Astrocyte of the spinal cord (primary cell): ENCODE measurements at regions not wholly inside any gene's neighbourhood (a gene's known extent, or its start where the extent isn't known, plus 50 kb on each side); places are given as distances from the start of the nearest gene placed in this dataset.

Experiments used
- DNase-seq: peaks from one replicate; pipeline ENCODE4 v3.0.0; 2011; ENCODE audit warnings: low read depth, low spot score
- H3K4me3 ChIP-seq: 2 replicates; pipeline ENCODE4 v1.5.1; 2011; ENCODE audit warnings: low read depth, mild to moderate bottlenecking, low read length, moderate library complexity
- CTCF ChIP-seq: IDR thresholded peaks from 2 replicates; pipeline ENCODE4 v1.5.1; 2012; ENCODE audit warnings: low read depth, mild to moderate bottlenecking, low read length, inconsistent platforms
- in situ Hi-C: cut with HindIII; loops from 2 replicates; pipeline ENCODE4 v1.10.0; 2017; ENCODE audit warnings: low sequenced_read_pairs

- in situ Hi-C loops, result no loop called here
- no peak overlapping the region for H3K4me3 ChIP-seq
- TF ChIP-seq CTCF, result no peak
- no peak for DNase-seq
Observed at GRCh38 chr12:43015090-43015737, 425.7 kb upstream of the PRICKLE1 start.

GRCh38 chr12:43011383-43011926 lies 421.9 kb upstream of the PRICKLE1 start:
- no peak for DNase-seq
- H3K4me3 ChIP-seq, result no peak overlapping the region
- in situ Hi-C loops, result no loop called here
- TF ChIP-seq CTCF, result no peak

- no peak for DNase-seq
- TF ChIP-seq CTCF, result no peak
- in situ Hi-C loops, result no loop called here
- H3K4me3 ChIP-seq, result no peak overlapping the region
Observed at GRCh38 chr12:43009846-43010240, 420.3 kb upstream of the PRICKLE1 start.

GRCh38 chr12:43008953-43009845 lies 419.7 kb upstream of the PRICKLE1 start:
- no peak overlapping the region for H3K4me3 ChIP-seq
- no peak for TF ChIP-seq CTCF
- in situ Hi-C loops, result no loop called here
- peak; percentile 26 for DNase-seq

GRCh38 chr12:43004908-43005307 lies 415.4 kb upstream of the PRICKLE1 start:
- no peak overlapping the region for H3K4me3 ChIP-seq
- no peak for DNase-seq
- in situ Hi-C loops, result no loop called here
- TF ChIP-seq CTCF, result no peak

- TF ChIP-seq CTCF, result no peak
- no peak for DNase-seq
- H3K4me3 ChIP-seq, result no peak overlapping the region
- in situ Hi-C loops, result no loop called here
Observed at GRCh38 chr12:43004141-43004540, 414.6 kb upstream of the PRICKLE1 start.
